ENCODE measurements at regions not wholly inside any gene's neighbourhood (a gene's known extent, or its start where the extent isn't known, plus 50 kb on each side); places are given as distances from the start of the nearest gene placed in this dataset.

- Mint-ChIP-seq H3K27me3 (ENCODE audit: low read depth) (no peaks in the 10 kb centered on the region), H3K4me3 (no peak overlapping the region), H3K9me3 (peaks cover 2% of the 10 kb centered on the region), H3K27ac (no peak overlapping the region), H3K36me3 (ENCODE audit: low read depth) (no peaks in the 10 kb centered on the region), H3K4me1 (no peaks in the 10 kb centered on the region)
- TF ChIP-seq CTCF (IDR thresholded peaks at IDR 0.05; ENCODE audit: unreplicated experiment in 3 of 3) = no peak
These were observed 596.0 kb downstream of the SLC16A7 start for GRCh38 chr12:60191676-60192359.

- Mint-ChIP-seq H3K36me3 (ENCODE audit: low read depth) (no peaks in the 10 kb centered on the region), H3K4me1 (no peaks in the 10 kb centered on the region), H3K4me3 (no peak overlapping the region), H3K27ac (no peak overlapping the region), H3K27me3 (ENCODE audit: low read depth) (no peaks in the 10 kb centered on the region), H3K9me3 (no peaks in the 10 kb centered on the region)
- TF ChIP-seq CTCF (IDR thresholded peaks at IDR 0.05; ENCODE audit: unreplicated experiment in 3 of 3) = no peak
These were observed 598.8 kb downstream of the SLC16A7 start for GRCh38 chr12:60194678-60195077.

GRCh38 chr12:60195483-60195882 is 599.7 kb downstream of the SLC16A7 start:
- H3K4me1 Mint-ChIP-seq = no peaks in the 10 kb centered on the region
- no peaks in the 10 kb centered on the region for H3K9me3 Mint-ChIP-seq
- H3K27me3 Mint-ChIP-seq (ENCODE audit: low read depth) = no peaks in the 10 kb centered on the region
- TF ChIP-seq CTCF (IDR thresholded peaks at IDR 0.05; ENCODE audit: unreplicated experiment in 3 of 3) = no peak
- no peak overlapping the region for H3K4me3 Mint-ChIP-seq
- H3K36me3 Mint-ChIP-seq (ENCODE audit: low read depth) = no peaks in the 10 kb centered on the region
- H3K27ac Mint-ChIP-seq = no peak overlapping the region

- Mint-ChIP-seq H3K4me1 (no peaks in the 10 kb centered on the region), H3K27me3 (ENCODE audit: low read depth) (no peaks in the 10 kb centered on the region), H3K9me3 (no peaks in the 10 kb centered on the region)
These were observed 600.5 kb downstream of the SLC16A7 start for GRCh38 chr12:60196366-60196765.

GRCh38 chr12:60197589-60197988 is 601.8 kb downstream of the SLC16A7 start:
- H3K4me3 Mint-ChIP-seq = no peak overlapping the region
- no peaks in the 10 kb centered on the region for H3K9me3 Mint-ChIP-seq
- no peaks in the 10 kb centered on the region for H3K4me1 Mint-ChIP-seq
- TF ChIP-seq CTCF (IDR thresholded peaks at IDR 0.05; ENCODE audit: unreplicated experiment in 3 of 3) = no peak
- no peaks in the 10 kb centered on the region for H3K27me3 Mint-ChIP-seq (ENCODE audit: low read depth)
- H3K27ac Mint-ChIP-seq = no peak overlapping the region
- no peaks in the 10 kb centered on the region for H3K36me3 Mint-ChIP-seq (ENCODE audit: low read depth)

More at GRCh38 chr12:60196366-60196765, 600.5 kb downstream of the SLC16A7 start:
- Mint-ChIP-seq H3K27ac (no peak overlapping the region), H3K4me3 (no peak overlapping the region), H3K36me3 (ENCODE audit: low read depth) (no peaks in the 10 kb centered on the region)
- no peak for TF ChIP-seq CTCF (IDR thresholded peaks at IDR 0.05; ENCODE audit: unreplicated experiment in 3 of 3)

GRCh38 chr12:60201891-60202290 is 606.1 kb downstream of the SLC16A7 start:
- TF ChIP-seq CTCF (IDR thresholded peaks at IDR 0.05; ENCODE audit: unreplicated experiment in 3 of 3) = no peak
- Mint-ChIP-seq H3K4me1 (no peaks in the 10 kb centered on the region), H3K27me3 (ENCODE audit: low read depth) (no peaks in the 10 kb centered on the region)

More at GRCh38 chr12:60201891-60202290, 606.1 kb downstream of the SLC16A7 start:
- no peaks in the 10 kb centered on the region for H3K36me3 Mint-ChIP-seq (ENCODE audit: low read depth)
- no peak overlapping the region for H3K4me3 Mint-ChIP-seq
- H3K9me3 Mint-ChIP-seq = no peaks in the 10 kb centered on the region
- no peak overlapping the region for H3K27ac Mint-ChIP-seq

Data from nephron (organoid).